Heart left ventricle (tissue), 13 donors: ENCODE measurements at regions not wholly inside any gene's neighbourhood (a gene's known extent, or its start where the extent isn't known, plus 50 kb on each side); places are given as distances from the start of the nearest gene placed in this dataset.

ENCODE experiments used
- POLR2A ChIP-seq, 2 donors: fragments of 450-650 bp; IDR thresholded peaks; one replicate each; pipeline ENCODE4 v1.6.1; 2017; ENCODE audit warnings: antibody characterized with exemption in 2 of 2, mild to moderate bottlenecking in 2 of 2, moderate library complexity in 2 of 2
- TF ChIP-seq, protein P1 (sequence below), 12 donors: fragments of 200-600 bp; sonication (generic) in 4 of 12; IDR thresholded peaks; one replicate each; pipeline versions ENCODE4 v1.5.0 to v1.8.0; 2018 to 2022; ENCODE audit warnings: antibody characterized with exemption in 12 of 12, mild to moderate bottlenecking in 5 of 12
- donor health status: ischemic (EF 13 %, LVEDD 7.1; RV severe dilation, severe dysfunction).
- donor health status: DM: no; HTN: yes; CAD: no.
- donor health status: DM: no; HTN: no; CAD: no.
- donor health status: ischemic (EF 25% LVEDD 6.9; RV normal size, moderate dysfunction).
- donor health status: ischemic (EF 25% LVEDD 5.7; RV mildly dilated, moderate dysfunction).
- donor health status: ischemic (EF 35%, LVEDD 5.7; RV mildly dilated, moderate dysfunction).
- donor health status: nonischemic (EF 11% LVEDD 7.7; RV severe dilation, severe dysfunction).
- donor health status: DM: yes; HTN: yes; CAD: no.
- donor health status: PGD.
- donor health status: ischemic (EF 29% LVEDD 5.4; RV normal size, mild dysfunction).
- donor health status: nonischemic (EF 23%, LVEDD 6.1; RV moderate dilation, normal function).

DNA sequence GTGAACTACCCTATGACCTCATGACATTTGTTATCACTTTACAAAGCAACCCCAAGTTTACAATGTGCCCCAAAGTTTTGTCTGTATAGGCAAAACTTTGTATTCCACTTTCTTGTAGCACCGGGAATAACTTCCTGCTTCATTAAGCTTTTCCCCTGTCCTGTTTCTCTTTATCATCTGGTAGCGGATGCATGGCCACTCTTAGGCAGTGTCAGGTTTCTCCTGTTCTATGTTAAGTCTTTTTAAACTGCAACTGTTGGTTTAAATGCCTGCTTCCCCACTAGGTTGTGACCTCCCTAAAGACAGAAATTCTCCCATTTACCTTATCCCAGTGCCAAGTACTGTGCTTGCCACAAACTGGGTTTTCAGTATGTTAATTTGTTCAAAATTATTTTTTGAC is 433.6 kb upstream of the DPH6 start:
- TF ChIP-seq, protein P1, sequence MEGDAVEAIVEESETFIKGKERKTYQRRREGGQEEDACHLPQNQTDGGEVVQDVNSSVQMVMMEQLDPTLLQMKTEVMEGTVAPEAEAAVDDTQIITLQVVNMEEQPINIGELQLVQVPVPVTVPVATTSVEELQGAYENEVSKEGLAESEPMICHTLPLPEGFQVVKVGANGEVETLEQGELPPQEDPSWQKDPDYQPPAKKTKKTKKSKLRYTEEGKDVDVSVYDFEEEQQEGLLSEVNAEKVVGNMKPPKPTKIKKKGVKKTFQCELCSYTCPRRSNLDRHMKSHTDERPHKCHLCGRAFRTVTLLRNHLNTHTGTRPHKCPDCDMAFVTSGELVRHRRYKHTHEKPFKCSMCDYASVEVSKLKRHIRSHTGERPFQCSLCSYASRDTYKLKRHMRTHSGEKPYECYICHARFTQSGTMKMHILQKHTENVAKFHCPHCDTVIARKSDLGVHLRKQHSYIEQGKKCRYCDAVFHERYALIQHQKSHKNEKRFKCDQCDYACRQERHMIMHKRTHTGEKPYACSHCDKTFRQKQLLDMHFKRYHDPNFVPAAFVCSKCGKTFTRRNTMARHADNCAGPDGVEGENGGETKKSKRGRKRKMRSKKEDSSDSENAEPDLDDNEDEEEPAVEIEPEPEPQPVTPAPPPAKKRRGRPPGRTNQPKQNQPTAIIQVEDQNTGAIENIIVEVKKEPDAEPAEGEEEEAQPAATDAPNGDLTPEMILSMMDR (IDR thresholded peaks at IDR 0.05), result no peak
- no peak for TF ChIP-seq POLR2A (IDR thresholded peaks at IDR 0.05)
